Fibroblast of lung (primary cell): ENCODE measurements at regions not wholly inside any gene's neighbourhood (a gene's known extent, or its start where the extent isn't known, plus 50 kb on each side); places are given as distances from the start of the nearest gene placed in this dataset.

ENCODE experiments used
- DNase-seq, 2 donors: peaks; one replicate each; pipeline versions ENCODE4 v3.0.0 to v3.0.0-alpha.2; 2010; ENCODE audit warnings: low read depth in 2 of 2
- H2AFZ ChIP-seq: 2 replicates; pipeline ENCODE4 v1.5.1; 2012; ENCODE audit warnings: low read length, control low read depth, inconsistent platforms
- H3K27ac ChIP-seq: 2 replicates; pipeline ENCODE4 v1.5.1; 2011; ENCODE audit warnings: low read length, control low read depth; ENCODE audit not compliant: insufficient read depth
- H3K27me3 ChIP-seq: 2 replicates; pipeline ENCODE4 v1.5.1; 2011; ENCODE audit warnings: mild to moderate bottlenecking, low read length; ENCODE audit not compliant: control insufficient read depth, insufficient read depth
- H3K36me3 ChIP-seq: 2 replicates; pipeline ENCODE4 v1.5.1; 2011; ENCODE audit warnings: low read length; ENCODE audit not compliant: control insufficient read depth, insufficient read depth
- H3K4me1 ChIP-seq: 2 replicates; pipeline ENCODE4 v1.5.1; 2011; ENCODE audit warnings: low read length; ENCODE audit not compliant: control insufficient read depth, insufficient read depth; ENCODE audit errors: extremely low read depth
- H3K4me2 ChIP-seq: 2 replicates; pipeline ENCODE4 v1.5.1; 2011; ENCODE audit warnings: low read length, control low read depth; ENCODE audit not compliant: insufficient read depth; ENCODE audit errors: extremely low read depth
- H3K4me3 ChIP-seq, 4 experiments: fragments of 200-600 bp in 1 of 4; sonication (generic) in 1 of 4; replicated peaks in 1 of 4; 2 replicates each; pipeline ENCODE4 v1.5.1; 2011 to 2016; ENCODE audit warnings: low read length in 4 of 4, low read depth in 3 of 4, mild to moderate bottlenecking in 3 of 4, control low read depth in 2 of 4, inconsistent platforms in 1 of 4, mixed read lengths in 1 of 4; ENCODE audit not compliant: insufficient read depth in 1 of 4; ENCODE audit errors: control extremely low read depth in 1 of 4
- H3K79me2 ChIP-seq: 2 replicates; pipeline ENCODE4 v1.5.1; 2012; ENCODE audit warnings: mild to moderate bottlenecking, low read length, inconsistent platforms; ENCODE audit not compliant: control insufficient read depth, insufficient read depth
- H3K9ac ChIP-seq: 2 replicates; pipeline ENCODE4 v1.5.1; 2011; ENCODE audit warnings: mild to moderate bottlenecking, low read length, control low read depth; ENCODE audit not compliant: insufficient read depth
- H3K9me3 ChIP-seq: 2 replicates; pipeline ENCODE4 v1.5.1; 2012; ENCODE audit warnings: low read depth, low read length; ENCODE audit not compliant: control insufficient read depth, insufficient read depth
- H4K20me1 ChIP-seq: 2 replicates; pipeline ENCODE4 v1.5.1; 2011; ENCODE audit warnings: low read length; ENCODE audit not compliant: control insufficient read depth, insufficient read depth; ENCODE audit errors: extremely low read depth
- EZH2 ChIP-seq: IDR thresholded peaks from 2 replicates; pipeline ENCODE4 v1.5.1; 2012; ENCODE audit warnings: low read length, control low read depth, mild to moderate bottlenecking; ENCODE audit errors: missing control alignments
- TF ChIP-seq, protein P1 (sequence below), 2 donors: IDR thresholded peaks in 1 of 2; conservative IDR thresholded peaks in 1 of 2; 1 replicate in 1 of 2; 2 replicates in 1 of 2; pipeline ENCODE4 v1.5.1; 2011 to 2012; ENCODE audit warnings: low read length in 2 of 2, control low read depth in 1 of 2, inconsistent platforms in 1 of 2, low read depth in 1 of 2, mild to moderate bottlenecking in 1 of 2

DNA sequence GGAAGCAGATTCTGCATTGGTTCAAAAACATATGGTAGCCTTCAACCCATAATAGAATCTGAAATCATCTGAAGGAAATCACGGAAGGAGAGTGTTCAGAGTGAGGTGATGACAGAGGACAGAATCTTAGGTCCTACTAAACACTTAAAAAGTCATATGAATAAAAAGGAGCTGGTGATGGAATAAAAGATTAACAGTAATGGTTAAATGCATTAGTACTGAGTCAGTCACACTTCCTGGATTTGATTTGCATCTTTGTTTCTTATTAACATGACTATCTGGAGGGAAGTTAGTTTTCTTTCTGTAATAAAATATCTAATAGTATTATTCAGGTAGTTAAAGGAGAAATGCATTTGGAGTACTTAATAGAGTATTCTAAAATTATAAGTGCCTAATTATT lies 296.3 kb upstream of the ATXN7L3B start:
- Histone ChIP-seq H3K4me1 (no peaks in the 10 kb centered on the region), H3K9me3 (no peaks in the 10 kb centered on the region), H4K20me1 (no peaks in the 10 kb centered on the region), H3K27me3 (no peaks in the 10 kb centered on the region), H3K36me3 (no peaks in the 10 kb centered on the region), H3K27ac (no peak overlapping the region), H3K4me2 (no peak overlapping the region), H3K9ac (no peak overlapping the region), H3K79me2 (no peaks in the 10 kb centered on the region), H2AFZ (no peak overlapping the region), H3K4me3 (no peak overlapping the region)
- TF ChIP-seq EZH2: no peak
- TF ChIP-seq, protein P1, sequence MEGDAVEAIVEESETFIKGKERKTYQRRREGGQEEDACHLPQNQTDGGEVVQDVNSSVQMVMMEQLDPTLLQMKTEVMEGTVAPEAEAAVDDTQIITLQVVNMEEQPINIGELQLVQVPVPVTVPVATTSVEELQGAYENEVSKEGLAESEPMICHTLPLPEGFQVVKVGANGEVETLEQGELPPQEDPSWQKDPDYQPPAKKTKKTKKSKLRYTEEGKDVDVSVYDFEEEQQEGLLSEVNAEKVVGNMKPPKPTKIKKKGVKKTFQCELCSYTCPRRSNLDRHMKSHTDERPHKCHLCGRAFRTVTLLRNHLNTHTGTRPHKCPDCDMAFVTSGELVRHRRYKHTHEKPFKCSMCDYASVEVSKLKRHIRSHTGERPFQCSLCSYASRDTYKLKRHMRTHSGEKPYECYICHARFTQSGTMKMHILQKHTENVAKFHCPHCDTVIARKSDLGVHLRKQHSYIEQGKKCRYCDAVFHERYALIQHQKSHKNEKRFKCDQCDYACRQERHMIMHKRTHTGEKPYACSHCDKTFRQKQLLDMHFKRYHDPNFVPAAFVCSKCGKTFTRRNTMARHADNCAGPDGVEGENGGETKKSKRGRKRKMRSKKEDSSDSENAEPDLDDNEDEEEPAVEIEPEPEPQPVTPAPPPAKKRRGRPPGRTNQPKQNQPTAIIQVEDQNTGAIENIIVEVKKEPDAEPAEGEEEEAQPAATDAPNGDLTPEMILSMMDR (conservative IDR thresholded peaks at IDR 0.05 in 1 of 2, IDR thresholded peaks at IDR 0.05 in 1 of 2; ENCODE audit: low read depth in 1 of 2, low read length in 2 of 2): no peak
- DNase-seq: no peak

DNA sequence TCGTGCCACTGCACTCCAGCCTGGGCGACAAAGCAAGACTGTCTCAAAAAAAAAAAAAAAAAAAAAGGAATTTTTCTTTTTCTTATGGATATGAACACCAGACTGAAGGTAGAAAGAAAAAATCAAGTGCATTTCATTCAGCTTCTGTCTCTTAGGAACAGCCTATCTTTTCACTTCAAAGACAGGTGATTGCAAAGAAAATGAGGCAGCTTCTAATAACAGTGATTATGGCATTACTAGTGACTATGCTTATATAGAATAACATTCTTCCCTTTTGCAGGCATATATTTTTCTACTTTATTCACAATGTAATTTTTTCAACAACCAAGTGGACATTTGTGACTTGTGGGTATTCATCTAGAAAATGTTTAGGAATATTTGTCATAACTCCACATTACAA lies 295.5 kb upstream of the ATXN7L3B start:
- Histone ChIP-seq H3K27me3 (no peaks in the 10 kb centered on the region), H3K9ac (no peak overlapping the region), H3K27ac (no peak overlapping the region), H3K36me3 (no peaks in the 10 kb centered on the region), H4K20me1 (no peaks in the 10 kb centered on the region), H3K79me2 (no peaks in the 10 kb centered on the region), H2AFZ (no peak overlapping the region), H3K9me3 (no peaks in the 10 kb centered on the region), H3K4me1 (no peaks in the 10 kb centered on the region), H3K4me3 (no peak overlapping the region), H3K4me2 (no peak overlapping the region)
- no peak for TF ChIP-seq EZH2
- TF ChIP-seq, protein P1 (conservative IDR thresholded peaks at IDR 0.05 in 1 of 2, IDR thresholded peaks at IDR 0.05 in 1 of 2; ENCODE audit: low read depth in 1 of 2, low read length in 2 of 2): no peak
- no peak for DNase-seq

DNA sequence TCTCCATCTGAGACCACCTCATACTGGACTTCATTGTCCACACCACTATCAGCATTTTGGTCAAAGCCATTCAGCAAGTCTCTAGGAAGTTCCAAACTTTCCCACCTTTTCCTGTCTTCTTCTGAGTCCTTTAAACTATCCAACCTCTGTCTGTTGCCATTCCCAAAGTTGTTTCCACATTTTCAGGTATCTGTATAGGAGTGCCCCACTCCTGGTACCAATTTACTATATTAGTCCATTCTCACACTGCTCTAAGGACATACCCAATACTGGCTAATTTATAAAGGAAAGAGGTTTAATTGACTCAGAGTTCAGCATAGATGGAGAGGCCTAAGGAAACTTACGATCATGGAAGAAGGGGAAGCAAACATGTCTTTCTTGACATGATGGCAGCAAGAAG lies 292.2 kb upstream of the ATXN7L3B start:
- H3K36me3 ChIP-seq: no peaks in the 10 kb centered on the region
- no peaks in the 10 kb centered on the region for H3K27me3 ChIP-seq
- H3K79me2 ChIP-seq: no peaks in the 10 kb centered on the region
- H2AFZ ChIP-seq: no peak overlapping the region
- H3K9me3 ChIP-seq: no peaks in the 10 kb centered on the region
- no peak overlapping the region for H3K27ac ChIP-seq
- DNase-seq: no peak
- TF ChIP-seq EZH2: no peak
- TF ChIP-seq, protein P1 (conservative IDR thresholded peaks at IDR 0.05 in 1 of 2, IDR thresholded peaks at IDR 0.05 in 1 of 2; ENCODE audit: low read depth in 1 of 2, low read length in 2 of 2): no peak
- H4K20me1 ChIP-seq: no peaks in the 10 kb centered on the region
- no peak overlapping the region for H3K4me2 ChIP-seq
- H3K4me1 ChIP-seq: no peaks in the 10 kb centered on the region
- no peak overlapping the region for H3K9ac ChIP-seq
- no peak overlapping the region for H3K4me3 ChIP-seq
